Neural cell (in vitro differentiated cells): ENCODE measurements at regions not wholly inside any gene's neighbourhood (a gene's known extent, or its start where the extent isn't known, plus 50 kb on each side); places are given as distances from the start of the nearest gene placed in this dataset.

Source experiments
- H2AFZ ChIP-seq: fragments of 200-600, 300-800 bp; sonication (generic), shearing (Covaris generic); 2 replicates; pipeline ENCODE4 v1.6.0; 2014; ENCODE audit warnings: low read depth, mild to moderate bottlenecking, antibody characterized with exemption, low read length, moderate library complexity
- H3F3A ChIP-seq: fragments of 200-600 bp; shearing (Covaris generic); 2 replicates; pipeline ENCODE4 v1.6.1; 2016; ENCODE audit warnings: mild to moderate bottlenecking, moderate library complexity, mixed read lengths, antibody characterized with exemption, low read length; ENCODE audit not compliant: insufficient read depth, poor library complexity, severe bottlenecking
- H3K27ac ChIP-seq: fragments of 200-600, 300-800 bp; sonication (generic), shearing (Covaris generic); 2 replicates; pipeline ENCODE4 v1.5.1; 2014; ENCODE audit warnings: mild to moderate bottlenecking, low read length, moderate library complexity
- H3K27me3 ChIP-seq: fragments of 300-800, 200-600 bp; sonication (generic), shearing (Covaris generic); 2 replicates; pipeline ENCODE4 v1.6.0; 2014; ENCODE audit warnings: mild to moderate bottlenecking, low read depth, low read length, moderate library complexity; ENCODE audit not compliant: insufficient read depth
- H3K36me3 ChIP-seq: fragments of 300-800, 200-600 bp; sonication (generic), shearing (Covaris generic); 2 replicates; pipeline ENCODE4 v1.5.1; 2014; ENCODE audit warnings: mild to moderate bottlenecking, antibody characterized with exemption, low read length, moderate library complexity; ENCODE audit not compliant: insufficient read depth
- H3K4me2 ChIP-seq: fragments of 300-800, 200-600 bp; sonication (generic), shearing (Covaris generic); 2 replicates; pipeline ENCODE4 v1.6.0; 2014; ENCODE audit warnings: mild to moderate bottlenecking, low read length
- H3K4me3 ChIP-seq: fragments of 300-800, 200-600 bp; sonication (generic), shearing (Covaris generic); 2 replicates; pipeline ENCODE4 v1.5.1; 2014; ENCODE audit warnings: mild to moderate bottlenecking, low read length, moderate library complexity
- H3K79me2 ChIP-seq: fragments of 200-600 bp; shearing (Covaris generic); replicated peaks from 2 replicates; pipeline ENCODE4 v1.6.0; 2014; ENCODE audit warnings: mild to moderate bottlenecking, low read length, moderate library complexity; ENCODE audit not compliant: insufficient read depth
- H3K9ac ChIP-seq: fragments of 300-800, 200-600 bp; sonication (generic), shearing (Covaris generic); 2 replicates; pipeline ENCODE4 v1.6.1; 2016; ENCODE audit warnings: mild to moderate bottlenecking, low read length, mixed read lengths
- H3K9me2 ChIP-seq: fragments of 200-600 bp; shearing (Covaris generic); 2 replicates; pipeline ENCODE4 v1.6.1; 2016; ENCODE audit warnings: mild to moderate bottlenecking, low read length, mixed read lengths; ENCODE audit not compliant: insufficient read depth
- H3K9me3 ChIP-seq: fragments of 200-600, 300-800 bp; sonication (generic), shearing (Covaris generic); 2 replicates; pipeline ENCODE4 v1.6.1; 2016; ENCODE audit warnings: mild to moderate bottlenecking, mixed run types, low read length, moderate library complexity, mixed read lengths
- H4K20me1 ChIP-seq: fragments of 200-600 bp; shearing (Covaris generic); 2 replicates; pipeline ENCODE4 v1.6.1; 2016; ENCODE audit warnings: mild to moderate bottlenecking, mixed run types; ENCODE audit not compliant: insufficient read depth
- EP300 ChIP-seq: fragments of 450-650 bp; conservative IDR thresholded peaks from 2 replicates; pipeline ENCODE4 v1.6.1; 2014; ENCODE audit warnings: antibody characterized with exemption, mild to moderate bottlenecking, moderate library complexity; ENCODE audit not compliant: poor library complexity, severe bottlenecking
- EZH2 ChIP-seq: fragments of 200-600, 300-800 bp; shearing (Covaris generic), sonication (generic); IDR thresholded peaks from 2 replicates; pipeline ENCODE4 v1.6.1; 2014; ENCODE audit warnings: antibody characterized with exemption, low read length, borderline replicate concordance, mild to moderate bottlenecking; ENCODE audit not compliant: insufficient read depth, poor library complexity, severe bottlenecking
- MXI1 ChIP-seq: fragments of 450-650 bp; conservative IDR thresholded peaks from 2 replicates; pipeline ENCODE4 v1.6.1; 2014; ENCODE audit warnings: antibody characterized with exemption, mild to moderate bottlenecking; ENCODE audit not compliant: poor library complexity, severe bottlenecking
- POLR2AphosphoS5 ChIP-seq: IDR thresholded peaks from 2 replicates; pipeline ENCODE4 v1.6.1; 2012
- RAD21 ChIP-seq: fragments of 450-650 bp; conservative IDR thresholded peaks from 2 replicates; pipeline ENCODE4 v1.6.1; 2014; ENCODE audit warnings: antibody characterized with exemption, mild to moderate bottlenecking, moderate library complexity
- SMC3 ChIP-seq: fragments of 450-650 bp; conservative IDR thresholded peaks from 2 replicates; pipeline ENCODE4 v1.6.1; 2014; ENCODE audit warnings: antibody characterized with exemption, mild to moderate bottlenecking, moderate library complexity; ENCODE audit not compliant: poor library complexity
- TAF1 ChIP-seq: IDR thresholded peaks from 2 replicates; pipeline ENCODE4 v1.6.1; 2012; ENCODE audit warnings: low read depth
- TF ChIP-seq, protein P1 (sequence below): fragments of 450-650 bp; IDR thresholded peaks from 2 replicates; pipeline ENCODE4 v1.5.1; 2014; ENCODE audit warnings: antibody characterized with exemption, mild to moderate bottlenecking, moderate library complexity; ENCODE audit not compliant: poor library complexity, severe bottlenecking
- TF ChIP-seq, protein P2 (sequence below): IDR thresholded peaks from 2 replicates; pipeline ENCODE4 v1.6.1; 2012; ENCODE audit warnings: borderline replicate concordance

GRCh38 chr10:101283762-101284100 is 54.5 kb upstream of the LBX1 start:
- Histone ChIP-seq H3K9ac (peak overlapping the region; percentile 23), H3K4me3 (peak overlapping the region; percentile 46), H3K27ac (no peak overlapping the region), H2AFZ (no peak overlapping the region), H3F3A (no peaks in the 10 kb centered on the region), H3K4me2 (no peak overlapping the region), H3K36me3 (no peaks in the 10 kb centered on the region), H3K79me2 (no peaks in the 10 kb centered on the region), H4K20me1 (no peaks in the 10 kb centered on the region), H3K27me3 (peaks cover 70% of the 10 kb centered on the region), H3K9me3 (no peaks in the 10 kb centered on the region), H3K9me2 (no peaks in the 10 kb centered on the region)
- TF ChIP-seq POLR2AphosphoS5 (no peak), TAF1 (no peak), RAD21 (no peak), SMC3 (no peak), EZH2 (no peak), MXI1 (no peak), EP300 (no peak)
- TF ChIP-seq, protein P1, sequence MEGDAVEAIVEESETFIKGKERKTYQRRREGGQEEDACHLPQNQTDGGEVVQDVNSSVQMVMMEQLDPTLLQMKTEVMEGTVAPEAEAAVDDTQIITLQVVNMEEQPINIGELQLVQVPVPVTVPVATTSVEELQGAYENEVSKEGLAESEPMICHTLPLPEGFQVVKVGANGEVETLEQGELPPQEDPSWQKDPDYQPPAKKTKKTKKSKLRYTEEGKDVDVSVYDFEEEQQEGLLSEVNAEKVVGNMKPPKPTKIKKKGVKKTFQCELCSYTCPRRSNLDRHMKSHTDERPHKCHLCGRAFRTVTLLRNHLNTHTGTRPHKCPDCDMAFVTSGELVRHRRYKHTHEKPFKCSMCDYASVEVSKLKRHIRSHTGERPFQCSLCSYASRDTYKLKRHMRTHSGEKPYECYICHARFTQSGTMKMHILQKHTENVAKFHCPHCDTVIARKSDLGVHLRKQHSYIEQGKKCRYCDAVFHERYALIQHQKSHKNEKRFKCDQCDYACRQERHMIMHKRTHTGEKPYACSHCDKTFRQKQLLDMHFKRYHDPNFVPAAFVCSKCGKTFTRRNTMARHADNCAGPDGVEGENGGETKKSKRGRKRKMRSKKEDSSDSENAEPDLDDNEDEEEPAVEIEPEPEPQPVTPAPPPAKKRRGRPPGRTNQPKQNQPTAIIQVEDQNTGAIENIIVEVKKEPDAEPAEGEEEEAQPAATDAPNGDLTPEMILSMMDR: no peak
- TF ChIP-seq, protein P2, sequence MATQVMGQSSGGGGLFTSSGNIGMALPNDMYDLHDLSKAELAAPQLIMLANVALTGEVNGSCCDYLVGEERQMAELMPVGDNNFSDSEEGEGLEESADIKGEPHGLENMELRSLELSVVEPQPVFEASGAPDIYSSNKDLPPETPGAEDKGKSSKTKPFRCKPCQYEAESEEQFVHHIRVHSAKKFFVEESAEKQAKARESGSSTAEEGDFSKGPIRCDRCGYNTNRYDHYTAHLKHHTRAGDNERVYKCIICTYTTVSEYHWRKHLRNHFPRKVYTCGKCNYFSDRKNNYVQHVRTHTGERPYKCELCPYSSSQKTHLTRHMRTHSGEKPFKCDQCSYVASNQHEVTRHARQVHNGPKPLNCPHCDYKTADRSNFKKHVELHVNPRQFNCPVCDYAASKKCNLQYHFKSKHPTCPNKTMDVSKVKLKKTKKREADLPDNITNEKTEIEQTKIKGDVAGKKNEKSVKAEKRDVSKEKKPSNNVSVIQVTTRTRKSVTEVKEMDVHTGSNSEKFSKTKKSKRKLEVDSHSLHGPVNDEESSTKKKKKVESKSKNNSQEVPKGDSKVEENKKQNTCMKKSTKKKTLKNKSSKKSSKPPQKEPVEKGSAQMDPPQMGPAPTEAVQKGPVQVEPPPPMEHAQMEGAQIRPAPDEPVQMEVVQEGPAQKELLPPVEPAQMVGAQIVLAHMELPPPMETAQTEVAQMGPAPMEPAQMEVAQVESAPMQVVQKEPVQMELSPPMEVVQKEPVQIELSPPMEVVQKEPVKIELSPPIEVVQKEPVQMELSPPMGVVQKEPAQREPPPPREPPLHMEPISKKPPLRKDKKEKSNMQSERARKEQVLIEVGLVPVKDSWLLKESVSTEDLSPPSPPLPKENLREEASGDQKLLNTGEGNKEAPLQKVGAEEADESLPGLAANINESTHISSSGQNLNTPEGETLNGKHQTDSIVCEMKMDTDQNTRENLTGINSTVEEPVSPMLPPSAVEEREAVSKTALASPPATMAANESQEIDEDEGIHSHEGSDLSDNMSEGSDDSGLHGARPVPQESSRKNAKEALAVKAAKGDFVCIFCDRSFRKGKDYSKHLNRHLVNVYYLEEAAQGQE: no peak

DNA sequence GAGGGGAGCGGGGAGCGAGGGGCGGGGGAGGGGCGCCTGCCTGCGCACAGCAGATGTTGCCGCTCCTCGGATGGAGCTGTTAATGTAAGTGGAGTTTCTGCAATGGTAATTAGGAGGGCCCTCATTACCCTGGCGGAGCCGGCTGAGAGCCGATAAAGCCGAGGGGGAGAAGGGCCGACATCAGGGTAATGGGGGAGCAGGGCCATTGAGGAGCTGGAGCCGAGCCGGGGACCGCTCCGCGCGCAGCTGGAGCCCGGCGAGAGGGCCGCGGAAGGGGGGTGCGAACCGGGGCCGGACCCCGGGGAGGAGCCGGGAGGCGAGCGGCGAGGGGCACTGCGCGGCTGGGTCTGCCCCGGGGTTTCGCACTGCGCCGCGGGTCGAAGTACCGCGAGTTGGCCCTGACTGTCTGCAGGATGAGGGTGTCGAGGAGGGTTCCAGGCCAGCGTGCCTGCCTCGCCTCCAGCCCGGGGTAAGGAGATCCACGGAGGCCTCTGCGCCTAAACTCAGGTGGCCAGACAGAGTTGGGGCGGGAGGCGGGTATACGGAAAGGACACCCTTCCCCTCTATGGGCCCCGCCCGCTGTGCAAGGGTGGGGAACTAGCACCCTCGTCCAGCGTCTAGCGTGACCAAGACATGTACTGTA is 55.0 kb upstream of the LBX1 start:
- no peak for TF ChIP-seq TAF1
- TF ChIP-seq MXI1: no peak
- TF ChIP-seq, protein P1: no peak
- TF ChIP-seq EZH2: no peak
- TF ChIP-seq, protein P2: no peak
- no peak for TF ChIP-seq EP300
- Histone ChIP-seq H3K79me2 (no peaks in the 10 kb centered on the region), H3K4me2 (no peak overlapping the region), H3K4me3 (peak overlapping the region; percentile 46), H3K27me3 (peaks cover 74% of the 10 kb centered on the region), H3K9me2 (no peaks in the 10 kb centered on the region), H3K9me3 (no peaks in the 10 kb centered on the region), H3K27ac (no peak overlapping the region), H4K20me1 (no peaks in the 10 kb centered on the region), H3K36me3 (no peaks in the 10 kb centered on the region), H3K9ac (peak overlapping the region; percentile 23), H3F3A (no peaks in the 10 kb centered on the region), H2AFZ (no peak overlapping the region)
